ENCODE measurements at regions not wholly inside any gene's neighbourhood (a gene's known extent, or its start where the extent isn't known, plus 50 kb on each side); places are given as distances from the start of the nearest gene placed in this dataset.

DNA sequence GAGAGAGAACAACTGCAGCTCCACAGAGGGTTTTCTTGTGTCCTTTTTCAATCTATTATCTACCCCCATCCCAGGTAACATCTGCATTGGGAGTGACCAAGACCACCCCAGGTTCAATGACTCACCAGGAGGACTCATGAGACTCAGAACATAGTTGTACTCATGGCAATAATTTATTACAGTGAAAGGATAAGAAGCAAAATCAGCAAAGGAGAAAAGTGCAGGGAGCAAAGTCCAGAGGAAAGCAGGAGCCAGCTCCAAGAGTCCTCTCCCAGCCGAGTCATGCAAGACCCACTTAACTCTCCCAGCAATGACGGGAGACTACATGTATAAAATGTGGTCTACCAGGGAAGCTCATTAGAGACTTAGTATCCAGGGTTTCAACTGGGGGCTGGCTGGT is 129.5 kb upstream of the RBPJ start:
- TF ChIP-seq, protein P1, sequence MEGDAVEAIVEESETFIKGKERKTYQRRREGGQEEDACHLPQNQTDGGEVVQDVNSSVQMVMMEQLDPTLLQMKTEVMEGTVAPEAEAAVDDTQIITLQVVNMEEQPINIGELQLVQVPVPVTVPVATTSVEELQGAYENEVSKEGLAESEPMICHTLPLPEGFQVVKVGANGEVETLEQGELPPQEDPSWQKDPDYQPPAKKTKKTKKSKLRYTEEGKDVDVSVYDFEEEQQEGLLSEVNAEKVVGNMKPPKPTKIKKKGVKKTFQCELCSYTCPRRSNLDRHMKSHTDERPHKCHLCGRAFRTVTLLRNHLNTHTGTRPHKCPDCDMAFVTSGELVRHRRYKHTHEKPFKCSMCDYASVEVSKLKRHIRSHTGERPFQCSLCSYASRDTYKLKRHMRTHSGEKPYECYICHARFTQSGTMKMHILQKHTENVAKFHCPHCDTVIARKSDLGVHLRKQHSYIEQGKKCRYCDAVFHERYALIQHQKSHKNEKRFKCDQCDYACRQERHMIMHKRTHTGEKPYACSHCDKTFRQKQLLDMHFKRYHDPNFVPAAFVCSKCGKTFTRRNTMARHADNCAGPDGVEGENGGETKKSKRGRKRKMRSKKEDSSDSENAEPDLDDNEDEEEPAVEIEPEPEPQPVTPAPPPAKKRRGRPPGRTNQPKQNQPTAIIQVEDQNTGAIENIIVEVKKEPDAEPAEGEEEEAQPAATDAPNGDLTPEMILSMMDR (IDR thresholded peaks at IDR 0.05; ENCODE audit: extremely low read depth, low read depth, low read length): no peak
- no peaks in the 10 kb centered on the region for H4K20me1 ChIP-seq (ENCODE audit: insufficient read depth, low read length)
- H3K27ac ChIP-seq (ENCODE audit: low read depth, low read length): no peak overlapping the region
- H3K79me2 ChIP-seq (ENCODE audit: insufficient read depth, low read length): no peaks in the 10 kb centered on the region
- no peaks in the 10 kb centered on the region for H3K36me3 ChIP-seq (ENCODE audit: insufficient read depth, low read length)
- no peaks in the 10 kb centered on the region for H3K4me1 ChIP-seq (ENCODE audit: insufficient read depth, low read length)
- no peak overlapping the region for H2AFZ ChIP-seq (ENCODE audit: low read length)
- H3K27me3 ChIP-seq (ENCODE audit: insufficient read depth, low read length): no peaks in the 10 kb centered on the region
- H3K4me2 ChIP-seq (ENCODE audit: insufficient read depth, low read length): no peak overlapping the region
- no peak overlapping the region for H3K4me3 ChIP-seq (ENCODE audit: insufficient read depth, low read length)
- H3K9me3 ChIP-seq (ENCODE audit: low read depth, low read length): no peaks in the 10 kb centered on the region
- no peak for DNase-seq (ENCODE audit: insufficient read length, low spot score, missing footprints)

- H3K9me3 ChIP-seq (ENCODE audit: low read depth, low read length): no peaks in the 10 kb centered on the region
Observed at GRCh38 chr4:26192899-26193869, 127.6 kb upstream of the RBPJ start.

GRCh38 chr4:26194764-26195163 is 126.0 kb upstream of the RBPJ start:
- no peaks in the 10 kb centered on the region for H3K79me2 ChIP-seq (ENCODE audit: insufficient read depth, low read length)
- no peaks in the 10 kb centered on the region for H3K27me3 ChIP-seq (ENCODE audit: insufficient read depth, low read length)

More at GRCh38 chr4:26192899-26193869, 127.6 kb upstream of the RBPJ start:
- Histone ChIP-seq H3K79me2 (ENCODE audit: insufficient read depth, low read length) (no peaks in the 10 kb centered on the region), H3K4me1 (ENCODE audit: insufficient read depth, low read length) (peaks cover 13% of the 10 kb centered on the region), H3K4me2 (ENCODE audit: insufficient read depth, low read length) (no peak overlapping the region), H2AFZ (ENCODE audit: low read length) (peak overlapping the region; percentile 26), H3K4me3 (ENCODE audit: insufficient read depth, low read length) (no peak overlapping the region), H3K36me3 (ENCODE audit: insufficient read depth, low read length) (no peaks in the 10 kb centered on the region), H3K27me3 (ENCODE audit: insufficient read depth, low read length) (no peaks in the 10 kb centered on the region), H4K20me1 (ENCODE audit: insufficient read depth, low read length) (no peaks in the 10 kb centered on the region), H3K27ac (ENCODE audit: low read depth, low read length) (no peak overlapping the region)
- TF ChIP-seq, protein P1 (IDR thresholded peaks at IDR 0.05; ENCODE audit: extremely low read depth, low read depth, low read length): no peak
- no peak for DNase-seq (ENCODE audit: insufficient read length, low spot score, missing footprints)

DNA sequence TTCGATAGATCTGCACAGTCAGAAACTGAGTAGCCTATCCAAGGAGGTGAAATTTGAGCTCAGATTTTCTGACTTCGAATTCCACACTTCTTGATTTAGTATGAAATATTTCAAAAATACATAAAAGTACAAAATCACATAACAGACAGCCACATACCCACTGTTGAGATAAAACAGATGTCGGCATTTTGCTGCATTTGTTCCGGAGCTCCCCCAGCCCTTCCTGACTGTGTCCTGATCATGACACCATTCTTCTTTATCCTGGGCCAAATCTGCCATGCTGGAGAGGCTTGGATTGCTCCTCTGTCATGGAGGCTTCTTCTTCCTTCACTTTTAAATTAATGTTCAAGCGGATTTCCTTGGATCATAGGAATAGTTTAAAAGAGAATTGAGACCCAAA is 124.2 kb upstream of the RBPJ start:
- Histone ChIP-seq H3K27ac (ENCODE audit: low read depth, low read length) (no peak overlapping the region), H3K4me1 (ENCODE audit: insufficient read depth, low read length) (peaks cover 16% of the 10 kb centered on the region), H3K27me3 (ENCODE audit: insufficient read depth, low read length) (no peaks in the 10 kb centered on the region), H3K36me3 (ENCODE audit: insufficient read depth, low read length) (no peaks in the 10 kb centered on the region), H2AFZ (ENCODE audit: low read length) (no peak overlapping the region), H3K4me3 (ENCODE audit: insufficient read depth, low read length) (no peak overlapping the region), H4K20me1 (ENCODE audit: insufficient read depth, low read length) (no peaks in the 10 kb centered on the region), H3K9me3 (ENCODE audit: low read depth, low read length) (no peaks in the 10 kb centered on the region), H3K4me2 (ENCODE audit: insufficient read depth, low read length) (no peak overlapping the region), H3K79me2 (ENCODE audit: insufficient read depth, low read length) (no peaks in the 10 kb centered on the region)
- no peak for DNase-seq (ENCODE audit: insufficient read length, low spot score, missing footprints)
- TF ChIP-seq, protein P1 (IDR thresholded peaks at IDR 0.05; ENCODE audit: extremely low read depth, low read depth, low read length): no peak

More at GRCh38 chr4:26194764-26195163, 126.0 kb upstream of the RBPJ start:
- Histone ChIP-seq H3K27ac (ENCODE audit: low read depth, low read length) (no peak overlapping the region), H3K4me1 (ENCODE audit: insufficient read depth, low read length) (peaks cover 16% of the 10 kb centered on the region), H3K4me3 (ENCODE audit: insufficient read depth, low read length) (no peak overlapping the region), H3K4me2 (ENCODE audit: insufficient read depth, low read length) (no peak overlapping the region), H4K20me1 (ENCODE audit: insufficient read depth, low read length) (no peaks in the 10 kb centered on the region), H3K36me3 (ENCODE audit: insufficient read depth, low read length) (no peaks in the 10 kb centered on the region), H3K9me3 (ENCODE audit: low read depth, low read length) (no peaks in the 10 kb centered on the region), H2AFZ (ENCODE audit: low read length) (no peak overlapping the region)
- no peak for DNase-seq (ENCODE audit: insufficient read length, low spot score, missing footprints)
- TF ChIP-seq, protein P1 (IDR thresholded peaks at IDR 0.05; ENCODE audit: extremely low read depth, low read depth, low read length): no peak
